HEK293T (cell line): ENCODE measurements at regions not wholly inside any gene's neighbourhood (a gene's known extent, or its start where the extent isn't known, plus 50 kb on each side); places are given as distances from the start of the nearest gene placed in this dataset.
"Not testable (repeated sequence)": the region's sequence is repeated elsewhere in the genome, so short reads cannot be mapped to it uniquely, and the experiment has no call there.

Experiments
- ARNT ChIP-seq: fragments of 450-650 bp; IDR thresholded peaks from 2 replicates; pipeline ENCODE4 v1.6.1; 2017; ENCODE audit warnings: mild to moderate bottlenecking
- FOXA1 ChIP-seq: fragments of 450-650 bp; IDR thresholded peaks from 2 replicates; pipeline ENCODE4 v1.6.1; 2016; ENCODE audit warnings: mild to moderate bottlenecking
- FOXK2 ChIP-seq: fragments of 450-650 bp; IDR thresholded peaks from 2 replicates; pipeline ENCODE4 v1.6.1; 2016; ENCODE audit warnings: mild to moderate bottlenecking
- FOXM1 ChIP-seq: fragments of 450-650 bp; IDR thresholded peaks from 2 replicates; pipeline ENCODE4 v1.6.1; 2017; ENCODE audit warnings: mild to moderate bottlenecking, borderline replicate concordance
- HDGF ChIP-seq: fragments of 450-650 bp; IDR thresholded peaks from 2 replicates; pipeline ENCODE4 v1.6.1; 2017; ENCODE audit warnings: antibody characterized with exemption, borderline replicate concordance
- L3MBTL2 ChIP-seq: fragments of 450-650 bp; conservative IDR thresholded peaks from 2 replicates; pipeline ENCODE4 v1.6.1; 2016; ENCODE audit warnings: mild to moderate bottlenecking
- PKNOX1 ChIP-seq: fragments of 450-650 bp; IDR thresholded peaks from 2 replicates; pipeline ENCODE4 v1.6.1; 2016
- SP1 ChIP-seq: fragments of 450-650 bp; IDR thresholded peaks from 2 replicates; pipeline ENCODE4 v1.6.1; 2017
- SUZ12 ChIP-seq: fragments of 450-650 bp; IDR thresholded peaks from 2 replicates; pipeline ENCODE4 v1.6.1; 2016; ENCODE audit warnings: mild to moderate bottlenecking
- TARDBP ChIP-seq: fragments of 450-650 bp; IDR thresholded peaks from 2 replicates; pipeline ENCODE4 v1.6.1; 2016
- ZNF384 ChIP-seq: fragments of 450-650 bp; IDR thresholded peaks from 2 replicates; pipeline ENCODE4 v1.6.1; 2016

- not testable (repeated sequence) for TF ChIP-seq SP1, FOXK2, PKNOX1, FOXA1, ZNF384, FOXM1, ARNT, L3MBTL2, SUZ12, TARDBP, HDGF
Observed at GRCh38 chr14:44450232-44450631, 56.9 kb downstream of the FSCB start.
